Activated gamma-delta T cell (primary cell): ENCODE measurements at regions not wholly inside any gene's neighbourhood (a gene's known extent, or its start where the extent isn't known, plus 50 kb on each side); places are given as distances from the start of the nearest gene placed in this dataset.
"Not testable (repeated sequence)": the region's sequence is repeated elsewhere in the genome, so short reads cannot be mapped to it uniquely, and the experiment has no call there.

Source experiments
- DNase-seq: peaks from one replicate; lab custom pipeline; 2025; lab: John Stamatoyannopoulos, UW

DNA sequence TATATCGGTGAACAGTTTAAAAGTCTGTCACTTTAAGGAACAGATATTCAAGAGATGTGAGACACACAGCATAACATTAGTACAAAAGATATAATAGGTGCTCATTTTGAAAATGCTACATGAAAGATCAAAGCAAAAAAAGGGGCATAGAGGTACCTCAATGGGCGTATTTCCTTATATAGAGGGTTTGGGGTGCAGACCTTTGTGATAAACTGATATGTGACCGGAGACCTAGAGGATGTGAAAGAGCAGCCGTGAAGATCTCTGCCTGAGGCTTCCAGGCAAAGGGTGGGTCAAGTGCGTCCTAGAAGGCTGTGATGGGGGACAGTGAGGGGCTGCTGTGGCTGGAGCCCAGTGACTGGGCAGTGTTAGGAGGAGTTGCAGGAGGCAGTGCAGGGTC, 551.4 kb downstream of the ETS1 start:
- DNase-seq = no peak

DNA sequence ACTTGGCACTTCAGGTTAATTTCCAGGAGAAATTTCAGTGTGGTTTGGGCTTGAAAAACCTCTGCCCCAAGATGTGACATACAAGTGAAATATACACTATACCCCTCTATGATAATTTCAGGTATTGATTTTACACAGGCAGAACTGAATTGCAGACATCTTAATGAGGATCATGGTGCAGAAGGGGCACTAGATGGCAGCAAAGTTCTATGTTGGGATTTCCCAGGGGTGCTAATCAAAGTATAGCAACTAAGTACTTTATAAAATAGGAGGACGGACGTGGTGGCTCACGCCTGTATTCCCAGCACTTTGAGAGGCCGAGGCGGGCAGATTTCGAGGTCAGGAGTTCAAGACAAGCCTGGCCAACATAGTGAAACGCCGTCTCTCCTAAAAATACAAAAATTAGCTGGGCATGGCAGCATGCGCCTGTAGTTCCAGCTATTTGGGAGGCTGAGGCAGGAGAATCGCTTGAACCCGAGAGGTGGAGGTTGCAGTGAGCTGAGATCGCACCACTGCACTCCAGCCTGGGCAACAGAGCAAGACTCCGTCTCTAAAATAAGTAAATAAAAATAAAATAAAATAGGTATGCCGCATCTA, 555.7 kb downstream of the ETS1 start:
- DNase-seq = not testable (repeated sequence)

DNA sequence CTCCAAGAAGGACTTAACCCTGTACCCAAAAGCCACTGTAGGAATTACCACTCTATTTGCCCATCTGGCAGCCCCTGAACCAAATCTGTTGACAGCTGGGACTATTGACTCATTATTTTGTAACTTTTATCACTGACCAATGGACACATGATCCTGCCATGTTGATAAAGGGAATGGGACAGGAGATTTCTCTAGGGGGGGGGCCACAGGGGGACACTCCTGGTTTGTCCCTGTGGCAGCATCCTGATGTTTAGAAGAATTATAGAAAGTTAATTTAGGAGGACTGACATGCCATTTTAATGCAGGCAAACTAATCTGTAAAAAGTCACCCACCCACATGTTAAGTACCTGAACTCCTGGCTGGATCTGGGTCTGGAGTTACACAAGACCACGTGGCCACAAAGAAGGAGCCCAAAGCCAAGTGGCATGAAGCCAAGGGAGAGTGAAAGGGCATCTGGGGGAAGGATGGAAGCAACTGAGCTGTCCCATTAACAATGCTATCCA, 558.1 kb downstream of the ETS1 start:
- DNase-seq = no peak

GRCh38 chr11:128026596-128026995, 560.8 kb downstream of the ETS1 start:
- DNase-seq = no peak

GRCh38 chr11:128022761-128023160, 564.6 kb downstream of the ETS1 start:
- DNase-seq = no peak

DNA sequence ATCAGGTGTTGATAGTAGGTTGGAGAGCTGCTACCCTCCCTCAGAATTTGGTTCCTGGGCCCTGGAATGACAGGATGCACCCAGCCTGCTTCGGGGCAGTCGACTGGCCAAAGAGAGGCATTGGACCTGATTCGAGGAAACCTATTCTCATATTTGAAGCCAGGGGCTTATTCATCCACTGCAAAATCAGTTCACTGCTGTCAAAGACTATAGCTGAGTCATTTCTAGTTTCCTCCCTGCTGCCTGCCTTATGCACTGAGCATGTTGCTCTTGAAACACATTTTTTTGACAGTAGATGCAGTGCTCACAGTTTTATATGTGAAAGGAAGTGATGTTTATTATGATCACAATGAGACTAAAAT, 565.4 kb downstream of the ETS1 start:
- no peak for DNase-seq

GRCh38 chr11:128021349-128022006, 565.9 kb downstream of the ETS1 start:
- DNase-seq = no peak

DNA sequence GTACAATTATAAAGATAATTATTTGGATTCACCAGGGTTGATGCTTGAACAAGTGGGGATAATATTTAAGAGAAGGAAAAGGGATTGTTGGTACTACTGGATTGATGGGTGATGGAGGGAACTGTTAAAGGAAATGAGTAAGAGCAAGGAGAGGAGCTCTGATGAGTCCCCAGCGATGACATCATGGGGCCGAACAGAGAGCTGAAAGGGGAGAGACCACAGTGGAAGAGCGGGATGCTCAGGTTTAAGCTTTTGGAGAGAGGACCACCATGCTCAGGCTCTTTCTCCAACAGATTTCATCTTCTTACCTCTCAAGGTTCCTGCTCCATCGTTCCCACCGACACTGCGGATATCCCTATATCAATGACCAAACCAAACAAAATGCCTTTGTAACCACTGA, 568.7 kb downstream of the ETS1 start:
- DNase-seq = no peak

DNA sequence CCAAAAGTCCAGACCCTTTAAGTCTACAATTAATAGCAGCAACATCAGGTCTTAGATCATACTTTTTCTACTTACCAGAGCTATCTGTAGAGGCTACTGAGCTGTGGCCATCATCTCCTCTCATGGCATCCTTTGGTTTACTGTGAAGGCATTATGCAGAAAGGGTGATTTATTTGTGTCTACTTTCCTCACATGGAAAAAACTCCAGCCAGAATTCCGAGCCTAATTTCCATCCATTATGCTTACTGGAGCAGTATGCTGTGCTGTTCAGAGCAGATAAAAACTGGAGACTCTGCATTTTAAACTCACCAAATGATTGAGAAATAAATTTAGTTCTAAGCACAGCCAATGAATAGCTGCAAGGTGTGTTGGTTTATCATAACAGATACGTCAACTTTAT, 581.8 kb downstream of the ETS1 start:
- DNase-seq = no peak

- no peak for DNase-seq
Observed at GRCh38 chr11:127998421-127998820, 588.9 kb downstream of the ETS1 start.

DNA sequence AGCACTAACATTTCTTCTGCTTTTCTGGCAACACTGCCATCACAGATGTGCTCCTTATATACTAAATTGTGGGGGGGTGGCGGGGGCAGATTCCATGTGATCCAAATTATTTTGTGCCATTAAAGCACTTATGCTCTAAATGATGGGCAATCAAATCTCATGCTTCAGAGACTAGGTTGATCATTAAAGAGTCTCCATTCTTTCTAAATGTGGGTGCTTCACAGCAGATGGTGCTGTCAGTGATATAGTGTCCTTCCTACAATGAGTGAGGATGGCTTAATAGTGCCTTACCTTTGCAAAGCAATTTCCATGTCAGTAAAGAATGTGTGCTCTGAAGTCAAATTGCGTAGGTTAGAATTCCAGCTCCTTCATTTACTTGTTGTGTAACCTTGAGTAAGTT, 589.8 kb downstream of the ETS1 start:
- DNase-seq = no peak

GRCh38 chr11:127996825-127997224, 590.5 kb downstream of the ETS1 start:
- no peak for DNase-seq

DNA sequence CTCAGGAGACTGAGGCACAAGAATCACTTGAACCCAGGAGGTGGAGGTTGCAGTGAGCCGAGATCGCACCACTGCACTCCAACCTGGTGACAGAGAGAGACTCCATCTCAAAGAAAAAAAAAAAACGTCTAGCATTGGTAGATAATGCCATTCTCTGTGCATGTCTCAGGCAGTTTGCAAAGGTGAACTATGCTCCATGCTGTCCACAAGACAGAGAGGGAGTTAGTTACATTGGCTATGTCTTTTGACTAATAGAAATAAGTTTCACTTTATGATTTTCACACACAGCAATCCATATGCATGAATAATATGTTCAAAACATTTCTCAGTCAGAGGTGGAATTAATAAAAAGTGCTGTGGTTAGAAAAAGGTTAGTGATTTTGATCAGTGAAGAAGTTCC, 591.4 kb downstream of the ETS1 start:
- no peak for DNase-seq

DNA sequence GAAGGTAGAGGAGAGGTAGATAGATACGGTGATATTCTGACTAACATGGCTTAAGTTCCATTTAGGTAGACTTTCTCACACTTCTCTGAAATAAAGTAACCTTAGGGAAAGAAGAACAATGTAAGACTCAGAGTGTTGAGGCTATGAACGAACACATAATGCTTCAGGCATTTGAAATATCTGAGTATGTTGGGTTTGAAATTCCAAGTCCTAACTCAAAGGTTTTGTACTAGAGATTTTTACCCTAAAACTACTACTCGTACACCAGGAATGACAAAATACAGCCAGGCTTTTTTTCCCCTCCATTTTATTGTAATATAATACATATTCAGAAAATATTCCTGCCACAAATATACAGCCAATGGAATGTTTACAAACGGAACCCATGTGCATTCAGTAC, 592.6 kb downstream of the ETS1 start:
- no peak for DNase-seq

DNA sequence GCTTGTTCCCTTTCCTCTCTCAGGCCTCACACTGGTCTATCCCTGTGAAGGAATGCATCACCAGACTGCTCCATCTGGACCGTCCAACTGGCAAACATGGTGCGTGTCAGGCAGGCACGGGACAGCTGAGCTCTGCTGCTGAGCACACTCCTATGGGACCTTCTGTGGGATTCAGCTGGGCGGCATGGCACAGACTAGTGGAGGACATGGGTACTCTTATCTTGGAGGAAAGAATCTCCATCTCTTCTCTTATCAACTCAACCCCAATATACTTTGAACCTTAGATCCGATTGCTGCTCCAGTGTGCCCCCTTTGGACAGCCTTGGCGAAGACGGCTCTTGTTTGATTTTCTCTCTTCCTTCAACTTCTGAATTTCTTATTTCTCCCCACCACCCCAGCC, 593.6 kb downstream of the ETS1 start:
- no peak for DNase-seq

- DNase-seq = no peak
Observed at GRCh38 chr11:127993281-127993680, 594.1 kb downstream of the ETS1 start.

- no peak for DNase-seq
Observed at GRCh38 chr11:127986073-127986472, 601.3 kb downstream of the ETS1 start.

DNA sequence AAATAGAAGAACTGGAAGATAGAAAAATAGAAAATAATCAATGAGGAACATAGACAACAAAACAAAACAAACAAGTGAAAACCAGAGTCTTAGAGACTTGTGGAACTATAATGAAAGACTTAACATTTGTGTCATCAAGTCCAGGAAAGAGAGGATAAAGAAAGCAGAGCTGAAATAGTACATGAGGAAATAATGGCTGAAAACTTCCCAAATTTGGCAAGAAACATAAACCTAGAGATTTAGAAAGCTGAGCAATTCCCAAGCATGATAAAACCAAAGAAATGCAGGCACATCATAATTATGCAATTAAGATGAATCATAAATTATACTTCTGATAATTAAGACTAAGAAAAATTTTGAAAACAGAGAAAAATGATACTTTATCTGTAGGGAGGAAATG, 614.5 kb downstream of the ETS1 start:
- no peak for DNase-seq

GRCh38 chr11:127971448-127971847, 615.9 kb downstream of the ETS1 start:
- no peak for DNase-seq

GRCh38 chr11:127966821-127967220, 620.5 kb downstream of the ETS1 start:
- DNase-seq = no peak

- no peak for DNase-seq
Observed at GRCh38 chr11:127965939-127966668, 621.3 kb downstream of the ETS1 start.

DNA sequence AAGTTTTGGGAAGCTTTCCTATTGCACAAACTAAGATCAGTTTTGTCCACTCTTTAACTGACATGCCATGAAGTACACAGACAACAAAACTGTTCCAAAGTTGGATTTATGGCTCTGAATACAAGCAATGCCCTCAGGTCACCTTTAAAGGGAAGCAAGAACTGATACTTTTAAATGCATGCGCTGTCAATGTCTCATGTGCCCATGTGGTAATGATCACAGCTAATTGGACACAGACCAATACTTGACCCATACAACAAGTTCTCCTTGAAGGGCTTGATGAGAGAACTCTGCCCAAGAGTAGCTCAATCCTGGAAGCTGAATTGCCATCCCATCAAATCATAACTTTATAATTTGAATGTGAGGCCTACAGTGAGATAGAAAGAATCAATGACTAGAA, 624.9 kb downstream of the ETS1 start:
- DNase-seq = no peak

- no peak for DNase-seq
Observed at GRCh38 chr11:127950162-127950561, 637.2 kb downstream of the ETS1 start.
